DND-41 (cell line): ENCODE measurements at regions not wholly inside any gene's neighbourhood (a gene's known extent, or its start where the extent isn't known, plus 50 kb on each side); places are given as distances from the start of the nearest gene placed in this dataset.

Experiments used
- ATAC-seq: fragments of 200-7000 bp; cut with Tn5 transposase; 3 replicates; pipeline ENCODE4 v1.9.1; 2021; ENCODE audit warnings: low read depth; ENCODE audit not compliant: insufficient read depth
- DNase-seq: peaks from one replicate; pipeline ENCODE4 v3.0.0-alpha.2; 2020
- H2AFZ ChIP-seq: 2 replicates; pipeline ENCODE4 v1.6.0; 2012; ENCODE audit warnings: low read depth, low read length
- H3K27ac ChIP-seq: 2 replicates; pipeline ENCODE4 v1.5.1; 2012; ENCODE audit warnings: low read length, inconsistent platforms
- H3K27me3 ChIP-seq: fragments of 200-600 bp; sonication (generic); 2 replicates; pipeline ENCODE4 v1.6.0; 2012; ENCODE audit warnings: low read length, mild to moderate bottlenecking, inconsistent platforms; ENCODE audit not compliant: insufficient read depth, poor library complexity
- H3K36me3 ChIP-seq: 2 replicates; pipeline ENCODE4 v1.5.1; 2012; ENCODE audit warnings: low read length, inconsistent platforms; ENCODE audit not compliant: insufficient read depth
- H3K4me1 ChIP-seq: 2 replicates; pipeline ENCODE4 v1.5.1; 2012; ENCODE audit warnings: mild to moderate bottlenecking, low read length; ENCODE audit not compliant: insufficient read depth
- H3K4me2 ChIP-seq: 2 replicates; pipeline ENCODE4 v1.6.0; 2012; ENCODE audit warnings: mild to moderate bottlenecking, moderate library complexity, low read length, inconsistent platforms; ENCODE audit not compliant: insufficient read depth
- H3K4me3 ChIP-seq, 2 experiments: fragments of 200-600 bp in 1 of 2; shearing (Covaris generic) in 1 of 2; 2 replicates each; pipeline ENCODE4 v1.5.1; 2012 to 2016; ENCODE audit warnings: inconsistent platforms in 2 of 2, low read length in 2 of 2, mild to moderate bottlenecking in 2 of 2, low read depth in 1 of 2, moderate library complexity in 1 of 2
- H3K79me2 ChIP-seq: 2 replicates; pipeline ENCODE4 v1.6.0; 2012; ENCODE audit warnings: low read length, inconsistent platforms; ENCODE audit not compliant: insufficient read depth
- H3K9ac ChIP-seq: 2 replicates; pipeline ENCODE4 v1.6.0; 2012; ENCODE audit warnings: low read depth, mild to moderate bottlenecking, inconsistent platforms, low read length, moderate library complexity
- H3K9me3 ChIP-seq: 2 replicates; pipeline ENCODE4 v1.5.1; 2012; ENCODE audit warnings: low read length, moderate library complexity, mild to moderate bottlenecking, inconsistent platforms; ENCODE audit not compliant: insufficient read depth, severe bottlenecking
- H4K20me1 ChIP-seq: 2 replicates; pipeline ENCODE4 v1.6.0; 2012; ENCODE audit warnings: low read length; ENCODE audit not compliant: insufficient read depth
- CTCF ChIP-seq: IDR thresholded peaks from 2 replicates; pipeline ENCODE4 v1.5.1; 2012; ENCODE audit warnings: borderline replicate concordance, low read length, moderate library complexity, mild to moderate bottlenecking; ENCODE audit not compliant: poor library complexity, severe bottlenecking; ENCODE audit errors: extremely low read depth
- EZH2 ChIP-seq: IDR thresholded peaks from 3 replicates; pipeline ENCODE4 v1.6.1; 2012; ENCODE audit warnings: borderline replicate concordance, low read depth, mild to moderate bottlenecking, moderate library complexity, low read length, inconsistent platforms; ENCODE audit not compliant: severe bottlenecking

- no peak for TF ChIP-seq CTCF
- TF ChIP-seq EZH2: no peak
- no peak overlapping the region for H3K9ac ChIP-seq
- H3K4me1 ChIP-seq: no peaks in the 10 kb centered on the region
- H3K36me3 ChIP-seq: no peaks in the 10 kb centered on the region
- no peaks in the 10 kb centered on the region for H4K20me1 ChIP-seq
- H3K4me3 ChIP-seq: no peak overlapping the region
- no peaks in the 10 kb centered on the region for H3K9me3 ChIP-seq
- no peaks in the 10 kb centered on the region for H3K79me2 ChIP-seq
- H3K4me2 ChIP-seq: no peak overlapping the region
- no peak for DNase-seq
- no peak overlapping the region for H2AFZ ChIP-seq
- ATAC-seq: 0 out of 3 replicates have a peak, but pooled peaks have one; percentile 33
- no peaks in the 10 kb centered on the region for H3K27me3 ChIP-seq
- H3K27ac ChIP-seq: no peak overlapping the region
Observed at GRCh38 chr3:15923640-15924405, 126.0 kb upstream of the ANKRD28 start.

GRCh38 chr3:15924914-15925313, 127.1 kb upstream of the ANKRD28 start:
- DNase-seq: no peak
- H2AFZ ChIP-seq: no peak overlapping the region
- no peaks in the 10 kb centered on the region for H3K9me3 ChIP-seq
- no peaks in the 10 kb centered on the region for H4K20me1 ChIP-seq
- no peaks in the 10 kb centered on the region for H3K4me1 ChIP-seq
- H3K36me3 ChIP-seq: no peaks in the 10 kb centered on the region
- no peaks in the 10 kb centered on the region for H3K79me2 ChIP-seq
- no peak overlapping the region for H3K9ac ChIP-seq
- H3K27ac ChIP-seq: no peak overlapping the region
- no peak overlapping the region for H3K4me3 ChIP-seq
- no peak overlapping the region for H3K4me2 ChIP-seq
- TF ChIP-seq CTCF (no peak), EZH2 (no peak)
- H3K27me3 ChIP-seq: no peaks in the 10 kb centered on the region
- ATAC-seq: no peak

- no peak for ATAC-seq
- H3K9me3 ChIP-seq: no peaks in the 10 kb centered on the region
- no peak for DNase-seq
Observed at GRCh38 chr3:15926871-15927270, 129.1 kb upstream of the ANKRD28 start.

More at GRCh38 chr3:15926871-15927270, 129.1 kb upstream of the ANKRD28 start:
- H3K27ac ChIP-seq: no peak overlapping the region
- no peaks in the 10 kb centered on the region for H3K79me2 ChIP-seq
- no peaks in the 10 kb centered on the region for H4K20me1 ChIP-seq
- H3K9ac ChIP-seq: no peak overlapping the region
- no peaks in the 10 kb centered on the region for H3K4me1 ChIP-seq
- TF ChIP-seq EZH2 (no peak), CTCF (no peak)
- H3K4me2 ChIP-seq: no peak overlapping the region
- H3K4me3 ChIP-seq: no peak overlapping the region
- H3K27me3 ChIP-seq: no peaks in the 10 kb centered on the region
- no peaks in the 10 kb centered on the region for H3K36me3 ChIP-seq
- H2AFZ ChIP-seq: no peak overlapping the region
